Peyer's patch (tissue), 4 donors: ENCODE measurements at regions not wholly inside any gene's neighbourhood (a gene's known extent, or its start where the extent isn't known, plus 50 kb on each side); places are given as distances from the start of the nearest gene placed in this dataset.

Experiments
- DNase-seq, 3 donors: peaks; one replicate each; pipeline ENCODE4 v3.0.0-alpha.2; 2017 to 2019
- H3K27ac ChIP-seq, 4 donors: fragments of 200-600 bp; sonication (generic); one replicate each; pipeline ENCODE4 v1.5.1; 2016 to 2019
- H3K27me3 ChIP-seq, 2 donors: fragments of 200-600 bp; sonication (generic); one replicate each; pipeline ENCODE4 v1.5.1; 2019
- H3K36me3 ChIP-seq, 3 donors: fragments of 200-600 bp; sonication (generic); one replicate each; pipeline ENCODE4 v1.5.1; 2016 to 2019
- H3K4me1 ChIP-seq, 4 donors: fragments of 200-600 bp; sonication (generic); one replicate each; pipeline ENCODE4 v1.5.1; 2016 to 2019
- H3K4me3 ChIP-seq, 4 donors: fragments of 200-600 bp; sonication (generic); 1 replicate in 3 of 4; 2 replicates in 1 of 4; pipeline ENCODE4 v1.5.1; 2016 to 2019; ENCODE audit warnings: mild to moderate bottlenecking in 1 of 4
- H3K9me3 ChIP-seq, 4 donors: fragments of 200-600 bp; sonication (generic); one replicate each; pipeline ENCODE4 v1.5.1; 2016 to 2019; ENCODE audit warnings: mild to moderate bottlenecking in 1 of 4
- POLR2A ChIP-seq, 2 donors: fragments of 450-650 bp; IDR thresholded peaks; one replicate each; pipeline ENCODE4 v1.5.1; 2017; ENCODE audit warnings: antibody characterized with exemption in 2 of 2, mild to moderate bottlenecking in 2 of 2, moderate library complexity in 2 of 2
- TF ChIP-seq, protein P1 (sequence below), 6 experiments: fragments of 450-650 bp in 4 of 6; fragments of 200-600 bp in 2 of 6; sonication (generic) in 1 of 6; IDR thresholded peaks; one replicate each; pipeline ENCODE4 v1.5.1; 2017 to 2019; ENCODE audit warnings: antibody characterized with exemption in 6 of 6, mild to moderate bottlenecking in 3 of 6, moderate library complexity in 1 of 6

DNA sequence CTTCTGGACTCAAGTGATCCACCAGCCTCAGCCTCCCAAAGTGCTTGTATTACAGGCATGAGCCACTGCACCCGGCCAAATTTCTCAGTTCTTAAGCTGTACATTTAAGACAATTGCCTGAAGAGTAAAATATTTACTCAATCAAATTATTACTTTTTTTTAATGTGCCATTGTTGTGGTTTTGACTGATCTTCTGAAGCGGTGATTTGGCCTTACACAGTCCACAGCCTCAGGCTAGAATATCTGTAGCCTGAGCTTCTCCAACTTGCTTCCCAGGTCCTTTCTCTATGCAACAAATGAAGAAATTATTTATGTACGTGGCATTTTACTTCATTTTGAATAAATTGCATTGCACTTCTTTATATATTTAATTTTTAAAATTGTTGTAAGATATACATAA lies 281.3 kb downstream of the KLF5 start:
- no peak overlapping the region for H3K27ac ChIP-seq
- DNase-seq = no peak
- H3K27me3 ChIP-seq = no peaks in the 10 kb centered on the region
- H3K36me3 ChIP-seq = no peaks in the 10 kb centered on the region
- H3K9me3 ChIP-seq = no peaks in the 10 kb centered on the region
- no peak for TF ChIP-seq POLR2A (IDR thresholded peaks at IDR 0.05)
- TF ChIP-seq, protein P1, sequence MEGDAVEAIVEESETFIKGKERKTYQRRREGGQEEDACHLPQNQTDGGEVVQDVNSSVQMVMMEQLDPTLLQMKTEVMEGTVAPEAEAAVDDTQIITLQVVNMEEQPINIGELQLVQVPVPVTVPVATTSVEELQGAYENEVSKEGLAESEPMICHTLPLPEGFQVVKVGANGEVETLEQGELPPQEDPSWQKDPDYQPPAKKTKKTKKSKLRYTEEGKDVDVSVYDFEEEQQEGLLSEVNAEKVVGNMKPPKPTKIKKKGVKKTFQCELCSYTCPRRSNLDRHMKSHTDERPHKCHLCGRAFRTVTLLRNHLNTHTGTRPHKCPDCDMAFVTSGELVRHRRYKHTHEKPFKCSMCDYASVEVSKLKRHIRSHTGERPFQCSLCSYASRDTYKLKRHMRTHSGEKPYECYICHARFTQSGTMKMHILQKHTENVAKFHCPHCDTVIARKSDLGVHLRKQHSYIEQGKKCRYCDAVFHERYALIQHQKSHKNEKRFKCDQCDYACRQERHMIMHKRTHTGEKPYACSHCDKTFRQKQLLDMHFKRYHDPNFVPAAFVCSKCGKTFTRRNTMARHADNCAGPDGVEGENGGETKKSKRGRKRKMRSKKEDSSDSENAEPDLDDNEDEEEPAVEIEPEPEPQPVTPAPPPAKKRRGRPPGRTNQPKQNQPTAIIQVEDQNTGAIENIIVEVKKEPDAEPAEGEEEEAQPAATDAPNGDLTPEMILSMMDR (IDR thresholded peaks at IDR 0.05) = no peak
- H3K4me3 ChIP-seq = no peak overlapping the region
- H3K4me1 ChIP-seq = no peaks in the 10 kb centered on the region

DNA sequence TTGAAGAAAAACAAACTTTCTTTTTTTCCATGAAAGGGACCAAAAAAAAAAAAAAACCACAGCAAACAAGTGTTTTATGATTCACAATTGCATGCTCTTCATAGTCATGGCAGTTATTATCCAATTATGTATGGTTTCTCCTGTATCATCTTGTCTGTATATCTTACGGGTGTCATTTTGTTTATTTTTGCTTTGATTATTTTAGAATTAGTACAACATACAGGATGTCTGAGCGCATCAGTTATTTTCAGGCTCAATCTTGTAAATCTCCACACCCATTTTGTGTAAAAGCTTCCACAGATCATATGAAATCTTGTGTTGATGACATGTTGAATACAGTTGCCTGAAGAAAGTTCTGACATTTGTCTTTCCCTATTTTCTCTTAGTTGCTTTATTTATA lies 280.3 kb downstream of the KLF5 start:
- DNase-seq = no peak
- no peaks in the 10 kb centered on the region for H3K9me3 ChIP-seq

DNA sequence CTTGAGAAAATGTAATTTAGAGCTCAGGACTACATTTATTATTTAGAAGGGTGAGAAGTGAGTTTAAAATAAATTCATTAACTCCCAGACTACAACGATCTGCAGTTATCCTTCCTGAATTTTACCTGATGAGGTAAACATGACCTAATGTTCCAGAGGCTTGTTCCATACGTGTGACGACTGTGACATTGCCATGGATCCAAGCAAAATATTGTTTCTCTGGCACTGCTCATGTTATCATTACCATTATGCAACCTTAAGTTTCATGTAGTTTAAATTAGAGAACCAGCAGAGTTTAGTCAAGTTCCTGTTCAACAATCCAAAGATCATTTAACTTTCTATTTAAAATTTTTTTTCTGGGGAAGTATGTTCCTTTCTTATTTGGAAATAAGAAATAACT lies 279.6 kb downstream of the KLF5 start:
- no peaks in the 10 kb centered on the region for H3K36me3 ChIP-seq
- TF ChIP-seq, protein P1 (IDR thresholded peaks at IDR 0.05) = no peak
- TF ChIP-seq POLR2A (IDR thresholded peaks at IDR 0.05) = no peak
- no peak overlapping the region for H3K27ac ChIP-seq
- no peaks in the 10 kb centered on the region for H3K9me3 ChIP-seq
- DNase-seq = no peak
- H3K4me3 ChIP-seq = no peak overlapping the region
- no peaks in the 10 kb centered on the region for H3K4me1 ChIP-seq
- H3K27me3 ChIP-seq = no peaks in the 10 kb centered on the region

More for the DNA sequence above, 280.3 kb downstream of the KLF5 start:
- Histone ChIP-seq H3K36me3 (no peaks in the 10 kb centered on the region), H3K27ac (no peak overlapping the region), H3K4me1 (no peaks in the 10 kb centered on the region), H3K27me3 (no peaks in the 10 kb centered on the region), H3K4me3 (no peak overlapping the region)
- TF ChIP-seq, protein P1 (IDR thresholded peaks at IDR 0.05) = no peak
- TF ChIP-seq POLR2A (IDR thresholded peaks at IDR 0.05) = no peak

DNA sequence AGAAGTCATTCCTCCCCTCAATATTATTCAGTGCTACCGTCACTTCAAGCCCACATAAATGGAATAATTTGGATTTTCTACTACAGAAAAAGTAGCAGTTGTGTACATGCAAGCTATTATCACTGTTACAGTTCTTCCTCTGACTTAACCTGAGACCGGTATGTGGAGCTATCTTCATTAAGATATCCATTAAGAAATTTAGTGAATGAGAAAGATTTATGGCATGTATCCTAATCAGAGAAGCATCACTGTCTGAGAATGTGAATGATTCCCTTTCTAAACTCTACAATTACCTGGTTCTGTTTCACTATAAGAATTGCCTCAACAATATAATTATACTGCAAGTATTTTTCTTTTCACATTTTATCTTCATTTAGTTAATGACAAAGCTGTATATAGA lies 278.7 kb downstream of the KLF5 start:
- TF ChIP-seq, protein P1 (IDR thresholded peaks at IDR 0.05) = no peak
- TF ChIP-seq POLR2A (IDR thresholded peaks at IDR 0.05) = no peak
- Histone ChIP-seq H3K27ac (no peak overlapping the region), H3K27me3 (no peaks in the 10 kb centered on the region), H3K4me1 (no peaks in the 10 kb centered on the region), H3K9me3 (no peaks in the 10 kb centered on the region), H3K4me3 (no peak overlapping the region), H3K36me3 (no peaks in the 10 kb centered on the region)
- no peak for DNase-seq

DNA sequence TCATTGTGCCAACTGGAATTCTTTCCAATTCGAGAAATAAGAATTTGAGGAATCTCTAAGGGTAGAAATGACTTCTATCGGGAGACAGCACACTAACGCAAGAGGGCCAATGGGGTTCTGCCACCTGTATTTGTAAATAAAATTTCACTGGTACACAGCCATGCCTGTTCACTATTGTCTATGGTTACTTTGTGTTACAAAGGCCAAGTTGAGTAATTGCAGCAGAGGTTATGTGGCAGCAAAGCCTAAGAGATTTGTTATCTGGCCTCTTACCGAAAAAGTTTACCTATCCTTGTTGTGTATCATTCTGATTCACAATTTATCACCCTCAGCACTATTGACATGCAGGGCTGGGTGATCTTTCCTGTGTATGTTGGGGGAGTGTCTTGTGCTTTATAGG lies 278.0 kb downstream of the KLF5 start:
- no peak overlapping the region for H3K27ac ChIP-seq
- H3K36me3 ChIP-seq = no peaks in the 10 kb centered on the region
- no peak overlapping the region for H3K4me3 ChIP-seq
- H3K27me3 ChIP-seq = no peaks in the 10 kb centered on the region
- TF ChIP-seq, protein P1 (IDR thresholded peaks at IDR 0.05) = no peak
- TF ChIP-seq POLR2A (IDR thresholded peaks at IDR 0.05) = no peak
- no peaks in the 10 kb centered on the region for H3K4me1 ChIP-seq
- H3K9me3 ChIP-seq = no peaks in the 10 kb centered on the region
- DNase-seq = no peak

DNA sequence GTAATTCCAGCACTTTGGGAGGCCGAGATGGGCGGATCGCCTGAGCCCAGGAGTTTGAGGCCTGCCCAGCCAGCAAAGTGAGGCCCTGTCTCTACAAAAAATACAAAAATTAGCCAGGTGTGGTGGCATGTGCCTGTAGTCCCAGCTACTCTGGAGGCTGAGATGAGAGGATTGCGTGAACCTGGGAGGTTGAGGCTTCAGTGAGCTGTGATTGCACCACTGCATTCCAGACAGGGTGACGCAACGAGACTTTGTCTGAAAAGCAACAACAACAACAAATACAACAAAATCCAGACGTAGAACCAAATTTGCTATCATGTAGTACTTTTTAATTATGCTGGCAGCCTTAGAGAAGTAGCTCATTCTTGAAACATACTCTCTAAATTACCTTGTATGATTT lies 277.1 kb downstream of the KLF5 start:
- Histone ChIP-seq H3K4me3 (no peak overlapping the region), H3K27me3 (no peaks in the 10 kb centered on the region), H3K36me3 (no peaks in the 10 kb centered on the region), H3K4me1 (no peaks in the 10 kb centered on the region), H3K9me3 (no peaks in the 10 kb centered on the region), H3K27ac (peak overlapping the region in 1 of 4 donors; percentile 41)
- DNase-seq = no peak
- TF ChIP-seq POLR2A (IDR thresholded peaks at IDR 0.05) = no peak
- TF ChIP-seq, protein P1 (IDR thresholded peaks at IDR 0.05) = no peak
